Coronary artery (tissue), 2 donors: ENCODE measurements at regions not wholly inside any gene's neighbourhood (a gene's known extent, or its start where the extent isn't known, plus 50 kb on each side); places are given as distances from the start of the nearest gene placed in this dataset.

ENCODE experiments used
- DNase-seq: peaks from one replicate; pipeline ENCODE4 v3.0.0-alpha.2; 2017; ENCODE audit warnings: low spot score
- H3K27ac ChIP-seq, 2 donors: fragments of 200-600 bp; sonication (generic); one replicate each; pipeline ENCODE4 v1.5.1; 2016 to 2019
- H3K4me3 ChIP-seq: fragments of 200-600 bp; sonication (generic); 2 replicates; pipeline ENCODE4 v1.5.1; 2016; ENCODE audit warnings: mild to moderate bottlenecking, moderate library complexity
- CTCF ChIP-seq: fragments of 200-600 bp; sonication (generic); IDR thresholded peaks from one replicate; pipeline ENCODE4 v1.5.1; 2019; ENCODE audit warnings: antibody characterized with exemption

DNA sequence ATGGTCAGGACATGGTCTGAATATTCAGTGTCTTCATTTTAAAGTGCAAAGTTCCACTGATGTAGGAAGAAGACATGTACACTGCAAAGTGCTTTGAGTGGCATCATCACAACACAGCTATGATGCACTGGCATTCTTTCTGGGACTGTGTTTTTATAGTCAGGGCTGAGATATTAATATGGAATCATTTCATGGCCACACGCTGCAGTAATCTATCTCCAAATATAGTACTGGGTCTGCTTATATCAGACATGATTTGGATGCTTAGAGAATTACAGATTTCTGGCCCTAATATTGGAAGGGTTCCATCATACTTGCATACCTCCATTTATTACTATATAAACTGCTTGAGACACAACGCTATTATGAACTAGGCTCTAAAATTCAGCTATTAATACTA is 1170.9 kb downstream of the NLGN4X start:
- no peak for DNase-seq
- Histone ChIP-seq H3K4me3 (no peak overlapping the region), H3K27ac (peak overlapping the region in 1 of 2 donors; percentile 46)
- TF ChIP-seq CTCF = no peak

DNA sequence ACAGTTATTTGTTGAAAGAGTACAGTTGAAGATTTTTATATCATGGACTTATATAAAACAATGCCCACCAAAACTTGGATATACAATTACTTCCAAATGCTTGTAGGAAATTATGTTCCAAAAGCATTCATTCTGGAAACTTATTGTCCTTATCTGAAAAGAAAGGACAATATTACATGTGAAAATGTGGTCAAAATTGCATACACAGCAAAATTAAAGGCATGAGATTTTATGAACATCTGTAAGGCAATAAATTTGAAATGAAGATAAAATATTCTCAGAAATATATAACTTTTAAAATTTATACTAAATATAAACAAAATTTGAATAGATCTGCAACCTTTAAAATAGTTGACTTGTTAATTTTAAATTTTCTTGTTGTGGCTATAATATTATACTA is 1173.8 kb downstream of the NLGN4X start:
- H3K27ac ChIP-seq = no peak overlapping the region
- no peak overlapping the region for H3K4me3 ChIP-seq
- TF ChIP-seq CTCF = no peak
- DNase-seq = no peak

DNA sequence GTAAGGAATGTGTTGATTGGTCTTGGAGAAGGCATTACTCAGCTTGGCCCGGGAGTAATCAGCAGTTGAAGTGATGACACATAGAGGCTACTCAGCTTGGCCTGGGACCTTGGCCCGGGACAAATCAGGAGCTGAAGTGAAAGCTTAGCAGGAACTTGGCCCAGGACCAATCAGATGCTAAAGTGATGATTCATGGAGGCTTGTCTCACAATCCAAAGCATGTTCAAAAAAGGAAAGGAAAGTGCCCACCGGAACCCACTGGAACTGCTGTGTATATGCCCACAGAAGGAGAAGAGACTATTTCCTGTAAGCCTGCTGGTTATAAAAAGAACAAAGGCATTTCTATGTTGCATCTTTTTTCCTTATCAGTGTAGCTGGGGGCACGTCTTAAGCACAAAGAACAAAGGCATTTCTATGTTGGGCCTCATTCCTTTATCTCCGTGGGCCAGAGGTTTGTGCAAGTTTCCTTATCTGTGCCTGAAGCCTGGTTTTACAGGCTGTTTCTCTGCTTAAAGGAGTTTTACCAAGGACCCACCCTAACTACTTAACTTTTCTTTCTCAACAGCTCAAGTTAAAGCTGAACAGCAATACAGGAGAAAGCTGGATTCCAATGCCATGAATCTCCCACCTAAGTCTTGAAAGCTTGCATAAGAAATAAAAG is 1176.7 kb downstream of the NLGN4X start:
- TF ChIP-seq CTCF = no peak
- peak; percentile 85 for DNase-seq
- Histone ChIP-seq H3K4me3 (no peak overlapping the region), H3K27ac (peak overlapping the region; percentile 27 to 80)

- DNase-seq = no peak
- H3K27ac ChIP-seq = no peak overlapping the region
- no peak overlapping the region for H3K4me3 ChIP-seq
- no peak for TF ChIP-seq CTCF
These were observed 1186.1 kb downstream of the NLGN4X start for GRCh38 chrX:5042563-5042962.

DNA sequence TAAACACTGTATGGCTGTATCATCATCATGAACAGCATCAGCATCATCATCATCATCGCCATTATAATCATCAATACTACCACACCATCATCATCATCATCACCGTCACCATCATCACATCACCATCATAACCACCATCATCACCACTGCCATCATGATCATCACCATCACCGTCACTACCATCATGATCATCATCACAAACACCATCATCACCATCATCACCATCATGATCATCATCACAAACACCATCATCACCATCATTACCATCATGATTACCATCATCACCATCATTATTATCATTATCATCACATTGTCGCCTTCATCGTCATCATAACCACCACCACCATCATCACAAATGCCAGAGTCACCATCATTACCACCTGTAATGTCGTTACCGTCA is 1196.9 kb downstream of the NLGN4X start:
- no peak for DNase-seq
- TF ChIP-seq CTCF = no peak
- no peak overlapping the region for H3K4me3 ChIP-seq
- H3K27ac ChIP-seq = no peak overlapping the region

- TF ChIP-seq CTCF = no peak
- no peak for DNase-seq
- Histone ChIP-seq H3K27ac (no peak overlapping the region), H3K4me3 (no peak overlapping the region)
These were observed 1213.2 kb downstream of the NLGN4X start for GRCh38 chrX:5015451-5015850.

DNA sequence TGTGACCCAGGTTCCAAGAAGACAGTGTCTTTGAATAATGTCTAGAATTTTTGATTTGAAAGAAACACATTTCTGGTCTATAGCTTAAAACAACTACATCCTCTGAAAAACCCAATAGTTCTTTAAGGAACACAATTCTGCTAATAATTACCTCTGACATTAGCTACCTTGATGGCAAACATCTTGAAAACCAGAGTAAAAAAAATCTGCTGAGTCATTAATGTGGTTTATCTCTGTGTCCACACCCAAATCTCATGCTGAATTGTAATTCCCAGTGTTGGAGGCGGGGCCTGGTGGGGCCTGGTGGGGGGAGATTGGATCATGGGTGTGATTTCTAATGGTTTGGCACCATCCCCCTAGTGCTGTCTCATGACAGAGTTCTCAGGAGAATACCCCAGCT is 1233.8 kb downstream of the NLGN4X start:
- Histone ChIP-seq H3K4me3 (no peak overlapping the region), H3K27ac (no peak overlapping the region)
- DNase-seq = no peak
- no peak for TF ChIP-seq CTCF
